Calu3 (cell line): ENCODE measurements at regions not wholly inside any gene's neighbourhood (a gene's known extent, or its start where the extent isn't known, plus 50 kb on each side); places are given as distances from the start of the nearest gene placed in this dataset.

ENCODE experiments used
- BruUV-seq: library from RNA; stranded (reverse); fragments of 400-500 nt; replicated peaks from 2 replicates; lab custom pipeline; 2021; lab: Mats Ljungman, UMichigan
- CTCF ChIA-PET: fragments of 300-600 bp; sonication (Branson Sonifier 250); formaldehyde crosslinking; loops from one replicate; lab custom pipeline; 2022; ENCODE audit warnings: antibody characterized with exemption; lab: Charles Lee
- DNase-seq: peaks from one replicate; pipeline ENCODE4 v3.0.0; 2022
- H3K27ac Mint-ChIP-seq: one replicate; pipeline ENCODE4 v1.8.0; 2022; ENCODE audit warnings: mixed read lengths; ENCODE audit not compliant: unreplicated experiment
- H3K27me3 Mint-ChIP-seq: one replicate; pipeline ENCODE4 v1.8.0; 2022; ENCODE audit warnings: mixed read lengths; ENCODE audit not compliant: unreplicated experiment
- H3K36me3 Mint-ChIP-seq: one replicate; pipeline ENCODE4 v1.8.0; 2022; ENCODE audit warnings: mild to moderate bottlenecking, moderate library complexity, mixed read lengths; ENCODE audit not compliant: insufficient read depth, unreplicated experiment
- H3K4me1 Mint-ChIP-seq: one replicate; pipeline ENCODE4 v1.8.0; 2022; ENCODE audit warnings: mild to moderate bottlenecking, low read depth, mixed read lengths; ENCODE audit not compliant: unreplicated experiment
- H3K4me3 Mint-ChIP-seq: one replicate; pipeline ENCODE4 v1.8.0; 2022; ENCODE audit warnings: mild to moderate bottlenecking, low read depth, moderate library complexity, mixed read lengths; ENCODE audit not compliant: unreplicated experiment
- H3K9me3 Mint-ChIP-seq: one replicate; pipeline ENCODE4 v1.8.0; 2022; ENCODE audit warnings: low read depth, mixed read lengths; ENCODE audit not compliant: unreplicated experiment
- intact Hi-C: fragments of 100-400 bp; cut with micrococcal nuclease; formaldehyde crosslinking; loops from one replicate; pipeline ENCODE4 v1.10.0; 2022; ENCODE audit not compliant: unreplicated experiment
- TF ChIP-seq, protein P1 (sequence below): fragments of 200-600 bp; IDR thresholded peaks from one replicate; pipeline ENCODE4 v1.8.0; 2022; ENCODE audit warnings: antibody characterized with exemption; ENCODE audit not compliant: unreplicated experiment

DNA sequence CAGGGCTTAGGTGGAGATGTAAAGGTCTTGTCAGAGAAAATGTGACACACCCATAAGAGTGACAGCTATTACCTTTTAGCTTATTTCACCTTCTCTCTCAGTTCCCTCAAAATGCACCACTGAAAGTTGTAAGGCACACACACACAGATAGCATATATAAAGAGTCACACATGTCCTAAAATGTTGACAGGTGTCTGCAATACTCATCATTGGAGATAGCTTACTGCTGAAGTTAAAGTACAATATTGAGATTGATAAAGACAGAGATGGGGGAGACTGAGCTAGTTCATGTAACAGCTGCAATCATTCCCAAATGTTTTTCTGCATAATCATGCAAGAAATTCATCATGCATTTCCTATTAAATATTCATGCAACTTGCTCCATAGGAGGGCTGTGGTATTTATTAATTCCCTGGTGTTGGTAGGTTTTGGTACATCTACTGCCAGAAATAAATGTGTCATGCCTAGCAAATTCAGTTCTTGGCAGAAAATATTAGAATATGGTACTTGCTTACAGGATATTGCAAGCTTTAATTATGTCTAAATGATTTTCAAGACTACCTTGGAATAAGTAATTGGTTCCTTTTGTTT, 118.8 kb upstream of the RBMS1 start:
- no peak for DNase-seq
- Mint-ChIP-seq H3K4me1 (peaks cover 18% of the 10 kb centered on the region), H3K27me3 (no peaks in the 10 kb centered on the region), H3K9me3 (no peaks in the 10 kb centered on the region), H3K27ac (no peak overlapping the region), H3K36me3 (no peaks in the 10 kb centered on the region), H3K4me3 (no peak overlapping the region)
- CTCF ChIA-PET = interaction anchor here (0.6 kb wide), 1 partner anchor 11 kb away, joined by 3 read pairs; no protein-coding TSS in a partner anchor
- no TSS peak for BruUV-seq
- intact Hi-C loops = no loop called here
- TF ChIP-seq, protein P1, sequence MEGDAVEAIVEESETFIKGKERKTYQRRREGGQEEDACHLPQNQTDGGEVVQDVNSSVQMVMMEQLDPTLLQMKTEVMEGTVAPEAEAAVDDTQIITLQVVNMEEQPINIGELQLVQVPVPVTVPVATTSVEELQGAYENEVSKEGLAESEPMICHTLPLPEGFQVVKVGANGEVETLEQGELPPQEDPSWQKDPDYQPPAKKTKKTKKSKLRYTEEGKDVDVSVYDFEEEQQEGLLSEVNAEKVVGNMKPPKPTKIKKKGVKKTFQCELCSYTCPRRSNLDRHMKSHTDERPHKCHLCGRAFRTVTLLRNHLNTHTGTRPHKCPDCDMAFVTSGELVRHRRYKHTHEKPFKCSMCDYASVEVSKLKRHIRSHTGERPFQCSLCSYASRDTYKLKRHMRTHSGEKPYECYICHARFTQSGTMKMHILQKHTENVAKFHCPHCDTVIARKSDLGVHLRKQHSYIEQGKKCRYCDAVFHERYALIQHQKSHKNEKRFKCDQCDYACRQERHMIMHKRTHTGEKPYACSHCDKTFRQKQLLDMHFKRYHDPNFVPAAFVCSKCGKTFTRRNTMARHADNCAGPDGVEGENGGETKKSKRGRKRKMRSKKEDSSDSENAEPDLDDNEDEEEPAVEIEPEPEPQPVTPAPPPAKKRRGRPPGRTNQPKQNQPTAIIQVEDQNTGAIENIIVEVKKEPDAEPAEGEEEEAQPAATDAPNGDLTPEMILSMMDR = no peak

DNA sequence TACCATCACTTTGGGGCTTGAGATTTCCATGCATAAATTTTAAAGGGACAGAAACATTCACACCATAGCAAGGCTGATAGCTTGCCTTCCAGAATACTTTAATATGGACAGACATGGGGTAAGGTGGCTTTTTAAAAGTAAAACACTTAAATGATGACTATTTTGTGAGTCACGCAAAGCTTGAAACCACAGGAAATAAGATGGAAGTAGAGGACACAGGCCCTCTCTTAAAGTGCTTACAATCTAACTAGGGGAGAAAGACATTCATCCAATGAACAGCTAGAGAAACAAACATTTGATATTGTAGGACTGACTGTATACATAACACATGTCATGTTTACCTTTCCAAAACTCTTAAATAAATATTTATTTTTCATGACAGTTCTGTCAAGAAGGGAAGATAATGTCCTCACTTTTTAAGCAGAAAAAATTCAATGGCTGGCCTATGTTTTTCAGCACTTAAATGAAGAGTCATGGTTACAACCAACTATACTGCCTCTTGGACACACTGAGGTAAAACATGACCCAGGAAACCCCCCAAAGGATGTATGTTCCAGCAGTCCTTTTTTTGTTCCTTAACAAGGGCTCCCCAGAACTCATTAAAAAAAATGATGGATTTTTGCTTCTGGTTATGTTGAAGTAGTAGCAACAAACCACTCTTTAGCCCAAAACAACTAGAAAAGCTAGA, 120.0 kb upstream of the RBMS1 start:
- no peaks in the 10 kb centered on the region for H3K27me3 Mint-ChIP-seq
- intact Hi-C loops = no loop called here
- BruUV-seq = no TSS peak
- DNase-seq = no peak
- H3K36me3 Mint-ChIP-seq = no peaks in the 10 kb centered on the region
- peaks cover 18% of the 10 kb centered on the region for H3K4me1 Mint-ChIP-seq
- no peak overlapping the region for H3K4me3 Mint-ChIP-seq
- H3K9me3 Mint-ChIP-seq = no peaks in the 10 kb centered on the region
- TF ChIP-seq, protein P1 = no peak
- no peak overlapping the region for H3K27ac Mint-ChIP-seq
- CTCF ChIA-PET = no interaction called here

DNA sequence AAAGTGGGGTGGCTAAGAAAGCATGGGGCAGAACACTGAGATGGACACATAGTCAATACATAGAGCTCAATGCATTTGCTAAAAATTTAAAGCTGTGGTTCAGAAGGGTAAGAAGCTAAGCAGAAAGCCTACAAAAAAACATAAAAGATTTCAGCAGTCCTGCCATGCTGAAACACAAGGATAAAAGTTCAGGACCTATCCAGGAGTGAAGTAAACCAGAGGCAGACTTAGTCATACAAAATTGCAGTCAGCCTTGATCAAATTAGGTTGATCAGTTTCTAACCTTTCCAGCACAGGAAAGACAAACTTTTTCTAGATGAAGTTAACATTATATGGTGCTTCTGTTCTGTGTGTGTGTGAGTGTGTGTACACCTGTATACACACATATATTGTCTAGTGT, 120.8 kb upstream of the RBMS1 start:
- Mint-ChIP-seq H3K36me3 (no peaks in the 10 kb centered on the region), H3K4me3 (no peak overlapping the region), H3K9me3 (no peaks in the 10 kb centered on the region), H3K27me3 (no peaks in the 10 kb centered on the region), H3K27ac (no peak overlapping the region), H3K4me1 (peaks cover 18% of the 10 kb centered on the region)
- no TSS peak for BruUV-seq
- DNase-seq = no peak
- TF ChIP-seq, protein P1 = no peak
- intact Hi-C loops = no loop called here
- CTCF ChIA-PET = no interaction called here

DNA sequence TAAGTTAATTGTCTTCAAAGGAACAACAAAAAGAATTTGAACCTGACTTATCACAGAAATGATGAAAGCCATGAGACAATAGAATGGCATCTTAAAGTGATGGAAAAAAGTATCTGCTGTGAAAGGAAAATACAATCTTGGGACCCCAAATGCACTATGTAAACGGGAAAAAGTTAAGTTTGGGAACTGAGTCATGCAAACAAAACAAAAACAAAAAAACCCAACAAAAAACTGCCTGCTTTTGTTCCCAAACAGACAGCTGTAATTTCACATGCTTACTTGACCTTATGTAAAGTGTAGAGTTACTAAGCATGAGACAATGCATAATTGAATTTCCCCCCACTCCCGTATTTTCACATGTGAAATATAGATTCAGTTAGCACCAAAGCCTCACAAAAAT, 122.1 kb upstream of the RBMS1 start:
- H3K4me3 Mint-ChIP-seq = no peak overlapping the region
- no peaks in the 10 kb centered on the region for H3K9me3 Mint-ChIP-seq
- H3K27me3 Mint-ChIP-seq = no peaks in the 10 kb centered on the region
- BruUV-seq = no TSS peak
- intact Hi-C loops = no loop called here
- CTCF ChIA-PET = no interaction called here
- H3K27ac Mint-ChIP-seq = no peak overlapping the region
- peaks cover 18% of the 10 kb centered on the region for H3K4me1 Mint-ChIP-seq
- DNase-seq = no peak
- no peaks in the 10 kb centered on the region for H3K36me3 Mint-ChIP-seq
- TF ChIP-seq, protein P1 = no peak
